ENCODE measurements at regions not wholly inside any gene's neighbourhood (a gene's known extent, or its start where the extent isn't known, plus 50 kb on each side); places are given as distances from the start of the nearest gene placed in this dataset.

GRCh38 chr3:65168547-65168946 is 480.7 kb upstream of the ADAMTS9 start:
- TF ChIP-seq CTCF (IDR thresholded peaks at IDR 0.05 in 2 of 3, conservative IDR thresholded peaks at IDR 0.05 in 1 of 3; ENCODE audit: control insufficient read depth in 2 of 3, extremely low read depth in 1 of 3, insufficient read depth in 1 of 3, low read depth in 3 of 3, low read length in 3 of 3) (no peak), RFX5 (IDR thresholded peaks at IDR 0.05; ENCODE audit: low read depth, low read length) (no peak), EZH2 (IDR thresholded peaks at IDR 0.05; ENCODE audit: borderline replicate concordance, control insufficient read depth, low read depth, low read length) (no peak), CEBPZ (IDR thresholded peaks at IDR 0.05; ENCODE audit: low read depth, low read length) (no peak), POLR2A (IDR thresholded peaks at IDR 0.05; ENCODE audit: low read depth, low read length) (no peak)

All from GM12878 (cell line).